NCI-H345 treated with DMSO at 0.1 percent for 48 hours (cell line): ENCODE measurements at regions not wholly inside any gene's neighbourhood (a gene's known extent, or its start where the extent isn't known, plus 50 kb on each side); places are given as distances from the start of the nearest gene placed in this dataset.
"Not testable (repeated sequence)": the region's sequence is repeated elsewhere in the genome, so short reads cannot be mapped to it uniquely, and the experiment has no call there.

ENCODE experiments used
- DNase-seq: peaks from one replicate; lab custom pipeline; 2025; ENCODE audit not compliant: unreplicated experiment; lab: John Stamatoyannopoulos, UW

DNA sequence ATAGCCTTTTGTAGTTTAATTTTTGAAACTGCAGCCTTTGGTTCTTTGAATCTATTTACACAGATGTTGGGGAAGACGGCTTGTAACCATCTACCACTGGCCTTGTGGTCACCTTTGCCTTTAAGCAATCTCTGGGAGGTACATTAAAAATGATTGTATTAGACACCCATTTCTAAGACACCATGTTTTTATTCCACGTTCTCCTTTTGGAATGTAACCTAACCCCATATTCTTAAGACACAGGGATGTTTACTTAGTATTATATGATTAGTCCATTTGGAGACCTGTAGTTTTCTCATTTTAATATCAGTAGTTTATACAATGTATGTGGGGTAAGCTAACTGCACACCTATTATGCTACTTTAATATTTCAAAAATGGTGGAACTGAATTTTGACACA is 175.1 kb upstream of the PLSCR5 start:
- DNase-seq, result no peak

DNA sequence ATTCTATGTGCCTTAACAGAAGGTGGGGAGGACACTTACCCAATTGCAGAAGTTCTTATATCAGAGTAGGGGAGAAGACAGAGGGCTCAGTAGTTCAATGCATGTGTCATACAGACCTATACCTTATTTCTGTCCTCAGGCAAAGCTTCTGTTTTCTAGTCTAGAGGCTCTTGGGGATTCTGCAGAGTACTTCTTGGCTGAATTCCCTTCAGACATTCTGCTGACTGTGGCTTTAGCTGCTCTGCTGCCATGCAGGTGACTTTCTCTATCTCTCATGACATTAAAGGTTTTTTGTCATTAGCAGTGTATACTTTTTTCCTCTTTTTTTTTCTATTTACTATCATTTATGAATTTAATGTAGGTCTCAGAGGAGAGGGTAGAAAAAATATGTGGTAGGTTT is 172.8 kb upstream of the PLSCR5 start:
- no peak for DNase-seq

DNA sequence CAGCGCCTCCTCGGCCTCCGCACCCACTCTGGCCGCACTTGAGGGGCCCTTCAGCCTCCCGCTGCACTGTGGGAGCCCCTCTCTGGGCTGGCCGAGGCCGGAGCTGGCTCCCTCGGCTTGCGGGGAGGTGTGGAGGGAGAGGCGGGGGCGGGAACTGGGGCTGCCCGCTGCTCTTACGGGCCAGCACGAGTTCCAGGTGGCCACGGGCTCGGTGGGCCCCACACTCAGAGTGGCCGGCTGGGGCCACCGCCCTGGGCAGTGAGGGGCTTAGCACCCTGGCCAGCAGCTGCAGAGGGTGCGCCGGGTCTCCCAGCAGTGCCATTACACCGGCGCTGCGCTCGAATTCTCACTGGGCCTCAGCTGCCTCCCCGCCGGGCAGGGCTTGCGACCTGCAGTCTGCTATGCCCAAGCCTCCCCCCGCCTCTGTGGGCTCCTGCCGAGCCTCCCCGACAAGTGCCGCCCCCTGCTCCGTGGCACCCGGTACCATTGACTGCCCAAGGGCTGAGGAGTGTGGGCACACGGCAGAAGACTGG is 167.1 kb upstream of the PLSCR5 start:
- DNase-seq, result no peak

DNA sequence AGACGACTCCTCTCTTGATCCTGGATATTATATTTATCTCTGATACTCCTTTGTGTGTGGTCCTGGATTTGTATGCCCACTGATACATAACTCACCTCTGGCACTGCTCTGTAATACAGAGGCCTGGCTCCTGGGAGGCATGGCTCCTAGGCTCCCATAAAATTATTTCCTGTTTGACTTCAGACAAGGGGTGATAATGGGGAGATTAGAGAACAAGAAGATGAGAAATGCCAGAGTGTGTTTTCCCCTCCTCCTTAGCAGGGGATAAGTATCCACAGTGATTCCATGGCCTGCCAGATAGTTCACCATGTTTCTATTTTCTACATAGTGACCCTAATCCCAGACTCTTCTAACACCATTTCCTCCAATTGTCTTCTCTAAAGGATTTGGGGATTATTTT is 165.7 kb upstream of the PLSCR5 start:
- no peak for DNase-seq

DNA sequence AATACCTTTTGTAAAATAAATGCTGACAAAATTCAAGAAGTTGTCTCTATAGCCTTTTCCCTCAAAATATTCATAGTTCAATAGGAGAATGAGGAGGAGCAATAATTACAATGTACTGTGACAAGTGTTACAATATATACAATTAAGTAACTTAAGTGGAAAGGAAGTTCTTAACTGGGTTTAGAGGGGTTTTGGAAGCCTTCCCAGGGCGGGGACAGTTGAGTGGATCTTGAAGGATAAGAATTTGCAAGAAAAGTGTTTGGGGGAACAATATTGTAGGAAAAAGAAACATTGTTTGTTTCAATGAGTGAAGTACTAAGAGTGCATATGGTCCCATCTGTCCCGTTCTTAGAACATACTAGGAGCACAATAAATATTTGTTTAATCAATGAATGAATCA is 165.2 kb upstream of the PLSCR5 start:
- DNase-seq, result no peak

DNA sequence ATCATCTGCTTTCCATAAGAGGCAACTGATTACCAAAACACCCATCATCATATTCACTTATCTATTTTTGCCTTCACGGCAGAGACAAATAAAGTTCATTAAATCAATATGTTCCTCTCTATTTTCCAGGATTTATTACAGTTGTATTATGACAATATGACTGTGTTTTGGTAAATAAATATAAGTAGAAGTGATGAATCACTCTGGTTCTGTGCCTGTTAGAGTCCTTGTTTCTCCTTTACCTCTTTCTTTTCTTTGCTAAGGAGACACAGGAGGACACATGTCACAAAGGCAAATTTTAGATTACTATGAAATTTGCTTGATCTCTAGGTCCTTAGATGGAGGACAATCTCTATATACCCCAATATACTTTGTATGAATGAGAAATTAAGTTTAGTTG is 152.6 kb upstream of the PLSCR5 start:
- DNase-seq, result no peak

DNA sequence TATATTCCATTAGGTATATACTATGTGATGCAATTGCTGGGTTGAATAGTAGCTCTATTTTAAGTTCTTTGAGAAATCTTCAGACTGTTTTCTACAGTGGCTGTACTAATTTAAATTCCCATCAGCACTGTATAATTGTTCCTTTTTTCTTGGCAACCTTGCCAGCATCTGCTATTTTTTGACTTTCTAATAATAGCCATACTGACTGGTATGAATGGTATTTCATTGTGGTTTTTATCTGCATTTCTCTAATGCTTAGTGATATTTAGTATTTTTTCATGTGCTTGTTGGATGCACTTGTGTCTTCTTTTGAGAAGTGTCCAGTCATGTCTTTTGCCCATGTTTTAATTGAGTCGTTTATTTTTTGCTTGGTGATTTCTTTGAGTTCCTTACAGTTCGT is 145.1 kb upstream of the PLSCR5 start:
- DNase-seq, result no peak

DNA sequence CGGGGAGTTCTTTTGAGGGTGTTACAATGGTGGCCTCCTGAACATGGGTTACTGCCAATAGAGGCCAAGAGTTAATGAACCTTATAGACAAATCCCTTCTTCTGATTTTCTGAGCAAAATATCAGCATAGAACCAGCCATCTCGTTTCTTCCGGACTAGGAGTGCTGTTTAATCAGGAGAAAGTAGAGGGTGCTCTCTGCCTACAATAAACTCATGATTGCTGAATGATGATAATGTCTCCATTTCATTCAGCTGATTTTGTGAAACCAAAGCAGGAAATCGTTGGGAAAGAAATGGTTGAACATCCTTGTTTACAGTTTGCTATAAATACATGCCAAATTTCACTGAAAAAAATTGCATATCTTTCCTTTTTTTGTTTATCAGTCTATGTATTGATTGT is 142.8 kb upstream of the PLSCR5 start:
- no peak for DNase-seq

DNA sequence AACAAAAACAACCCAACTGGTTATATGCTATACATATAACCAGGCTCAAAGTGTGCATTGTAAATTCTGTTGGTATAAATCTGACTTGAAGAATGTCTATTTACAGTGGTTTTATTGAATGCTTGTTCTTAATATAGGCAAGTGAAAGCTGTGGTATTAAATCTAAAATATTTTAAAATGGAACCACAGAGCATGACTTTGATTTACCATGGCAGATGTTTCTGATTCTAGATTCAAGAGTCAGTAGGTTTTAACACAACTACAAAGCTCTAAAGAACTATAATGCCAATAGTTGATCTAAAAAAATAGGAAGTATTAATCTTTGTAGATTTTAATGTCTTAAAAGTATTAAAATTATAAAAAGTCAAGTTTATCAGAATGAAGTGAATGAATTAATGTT is 141.9 kb upstream of the PLSCR5 start:
- DNase-seq, result no peak

DNA sequence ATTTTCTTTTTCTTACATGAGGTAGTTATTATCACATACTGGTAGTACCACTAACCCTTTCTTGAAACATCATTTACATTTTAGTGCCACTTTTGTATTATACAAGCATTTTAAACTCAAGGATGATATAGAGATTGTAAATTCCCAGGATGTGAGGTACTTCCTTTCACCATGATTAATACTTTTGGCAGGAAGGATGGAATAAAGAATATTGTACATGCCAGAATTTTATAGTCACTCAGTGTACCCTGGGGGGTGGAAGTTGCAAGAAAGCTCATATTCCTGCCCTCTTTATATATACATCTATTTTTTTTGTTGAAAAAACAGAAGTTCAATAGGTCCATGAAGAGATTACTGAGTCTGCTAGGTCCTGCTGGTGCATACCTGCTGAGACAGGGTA is 141.0 kb upstream of the PLSCR5 start:
- DNase-seq, result no peak

DNA sequence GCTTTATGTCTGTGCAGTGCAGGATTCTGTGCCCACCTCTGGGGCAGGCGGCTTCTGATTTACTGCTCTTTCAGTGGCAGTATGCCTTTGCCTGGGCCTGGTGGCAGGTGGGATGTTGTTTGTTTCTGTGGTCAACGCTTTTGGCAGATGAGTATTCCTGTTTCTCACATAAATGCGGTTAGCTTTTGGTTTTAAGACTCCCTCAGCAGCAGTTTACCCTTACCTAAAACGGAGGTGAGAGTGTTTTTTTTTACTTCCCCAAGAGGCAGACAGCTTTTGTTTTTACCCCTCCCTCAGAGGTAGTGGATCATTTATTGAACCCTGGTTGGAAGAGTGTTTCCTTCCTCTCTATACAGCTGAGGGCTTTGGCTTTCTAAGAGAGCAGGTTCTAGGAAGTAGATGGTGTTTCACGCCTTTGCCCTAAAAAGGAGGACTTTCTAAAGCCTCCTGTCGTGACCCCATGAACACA is 134.1 kb upstream of the PLSCR5 start:
- no peak for DNase-seq

DNA sequence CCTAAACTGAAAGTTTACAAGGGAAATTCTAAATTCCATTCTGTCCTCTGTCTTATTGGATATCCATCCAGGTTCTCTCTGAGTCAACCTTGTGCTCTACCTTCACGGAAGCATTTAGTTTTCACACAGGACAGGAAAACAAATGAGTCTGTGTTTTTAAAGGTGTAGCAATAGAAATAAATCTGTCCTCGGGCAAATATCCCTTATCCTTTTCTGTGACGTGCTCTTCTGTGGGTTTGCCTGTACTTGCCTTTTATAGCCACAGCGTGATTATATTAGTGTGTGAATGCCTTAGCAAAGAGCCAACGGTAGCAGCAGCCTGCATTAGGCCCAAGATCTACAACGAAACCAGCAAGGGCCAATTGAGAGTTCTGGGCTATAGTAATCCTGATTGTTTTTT is 127.2 kb upstream of the PLSCR5 start:
- DNase-seq, result no peak

DNA sequence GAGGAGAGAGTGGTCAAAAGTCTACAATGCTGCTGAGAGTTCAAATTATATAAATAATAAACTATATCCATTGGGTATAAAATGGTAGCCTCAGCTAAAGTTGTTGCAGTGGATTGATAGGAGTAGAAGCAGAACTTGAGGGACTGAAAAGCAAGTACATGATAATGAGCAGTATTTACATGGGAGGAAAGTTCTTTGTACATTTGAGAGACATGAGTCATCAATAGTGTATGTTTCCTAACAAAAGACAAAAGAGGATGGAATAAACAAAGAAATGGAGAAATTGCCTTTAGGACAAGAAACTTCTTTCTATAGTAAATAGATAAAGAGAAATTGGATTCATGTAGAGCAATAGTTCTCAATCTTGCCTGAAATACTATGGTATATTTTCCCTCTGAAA is 110.0 kb upstream of the PLSCR5 start:
- DNase-seq, result no peak

DNA sequence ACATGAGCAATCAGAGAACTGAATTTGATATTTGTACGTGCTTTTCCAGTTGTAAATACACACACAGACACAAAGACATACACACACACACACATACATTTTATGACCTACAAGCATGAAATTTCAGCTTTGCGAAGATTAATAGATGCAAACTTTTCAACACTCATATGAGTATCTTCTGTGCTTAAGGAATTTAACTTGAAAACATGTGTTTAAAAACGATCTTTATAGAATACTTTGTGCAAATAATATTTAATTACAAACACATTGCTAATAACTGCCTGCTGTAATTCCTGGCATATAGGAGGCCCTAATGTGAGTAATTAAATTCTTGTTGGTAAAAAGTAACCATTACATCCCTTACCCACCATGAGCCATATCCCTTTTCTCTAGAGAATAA is 107.7 kb upstream of the PLSCR5 start:
- no peak for DNase-seq

DNA sequence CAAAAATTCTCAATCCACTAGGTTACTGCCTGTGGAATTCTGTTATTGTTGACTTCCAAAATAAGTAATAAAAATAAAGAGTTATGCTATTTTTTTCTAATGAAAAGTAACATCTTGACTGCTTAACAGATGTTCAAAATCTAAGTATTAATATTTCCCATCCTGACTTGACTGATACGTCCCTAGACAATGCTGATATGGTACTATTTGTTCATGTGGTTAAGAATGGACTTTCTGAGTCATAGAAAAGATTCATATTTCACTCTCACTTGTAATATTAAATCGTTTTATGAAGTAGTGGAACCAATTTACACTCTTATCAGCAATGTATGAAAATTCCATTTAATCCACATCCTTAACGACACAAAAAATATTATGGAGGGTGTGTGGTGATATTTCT is 104.8 kb upstream of the PLSCR5 start:
- no peak for DNase-seq

DNA sequence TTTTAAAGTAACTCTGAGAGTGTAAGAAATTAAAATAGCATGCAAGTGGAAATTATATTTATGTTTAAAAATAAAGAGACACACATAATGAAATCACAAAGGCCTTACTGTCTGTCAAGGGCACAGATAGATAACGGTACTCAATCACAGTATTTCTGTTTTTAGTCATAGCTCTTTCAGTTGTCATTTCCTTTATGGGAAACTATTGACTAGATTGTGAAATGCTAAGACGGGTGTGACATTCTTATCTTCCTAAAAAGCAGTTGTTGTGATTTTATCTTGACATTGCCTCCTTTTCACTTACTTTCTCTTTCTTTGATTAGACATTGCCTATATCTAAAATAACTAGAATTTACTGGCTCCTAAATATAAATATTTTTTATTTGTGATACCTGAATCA is 100.1 kb upstream of the PLSCR5 start:
- no peak for DNase-seq

DNA sequence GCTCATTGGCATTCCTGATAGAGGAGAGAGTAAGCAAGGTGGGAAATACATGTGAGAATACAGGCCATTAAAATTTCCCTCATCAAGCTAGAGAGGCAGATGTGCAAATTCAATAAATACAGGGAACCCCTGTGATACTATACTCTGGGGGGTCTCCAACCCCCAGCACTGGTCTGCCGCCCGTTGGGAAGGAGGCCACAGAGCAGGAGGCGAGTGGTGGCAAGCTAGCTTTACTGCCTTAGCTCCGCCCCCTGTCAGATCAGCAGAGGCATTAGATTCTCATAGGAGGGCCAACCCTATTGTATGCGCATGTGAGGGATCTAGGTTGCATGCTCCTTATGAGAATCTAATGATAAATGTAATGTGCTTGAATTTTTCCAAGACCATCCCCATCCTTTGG is 97.1 kb upstream of the PLSCR5 start:
- DNase-seq, result no peak

DNA sequence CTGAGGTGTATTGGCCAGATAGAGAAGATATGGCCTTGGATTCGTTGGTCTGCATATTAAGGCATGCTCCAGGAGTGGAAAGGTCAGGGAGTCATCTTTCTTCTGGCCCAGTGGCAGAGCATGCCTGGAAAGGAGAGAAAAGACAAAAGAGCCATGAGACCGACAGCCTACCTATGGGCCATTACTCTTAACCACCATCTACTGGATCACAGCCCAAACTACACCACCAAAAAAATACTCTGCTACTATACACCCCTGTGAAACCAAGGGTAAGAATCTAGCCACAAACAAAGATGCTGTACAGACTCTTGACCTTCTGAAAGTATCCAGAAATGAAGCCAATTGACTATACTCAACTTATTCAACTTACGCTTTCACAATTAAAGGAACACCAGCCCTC is 96.1 kb upstream of the PLSCR5 start:
- DNase-seq, result no peak

DNA sequence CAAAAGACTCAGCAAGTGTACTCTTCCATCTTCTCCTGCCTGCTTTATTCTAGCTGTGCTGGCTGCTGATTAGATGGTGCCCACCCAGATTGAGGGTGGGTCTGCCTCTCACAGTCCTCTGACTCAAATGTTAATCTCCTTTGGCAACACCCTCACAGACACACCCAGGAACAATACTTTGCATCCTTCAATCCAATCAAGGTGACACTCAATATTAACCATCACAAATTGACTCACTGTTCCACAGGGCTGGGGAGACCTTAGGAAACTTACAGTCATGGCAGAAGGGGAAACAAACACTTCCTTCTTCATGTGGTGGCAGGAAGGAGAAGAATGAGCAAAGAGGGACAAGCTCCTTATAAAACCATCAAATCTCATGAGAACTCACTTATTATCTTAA is 94.9 kb upstream of the PLSCR5 start:
- not testable (repeated sequence) for DNase-seq

DNA sequence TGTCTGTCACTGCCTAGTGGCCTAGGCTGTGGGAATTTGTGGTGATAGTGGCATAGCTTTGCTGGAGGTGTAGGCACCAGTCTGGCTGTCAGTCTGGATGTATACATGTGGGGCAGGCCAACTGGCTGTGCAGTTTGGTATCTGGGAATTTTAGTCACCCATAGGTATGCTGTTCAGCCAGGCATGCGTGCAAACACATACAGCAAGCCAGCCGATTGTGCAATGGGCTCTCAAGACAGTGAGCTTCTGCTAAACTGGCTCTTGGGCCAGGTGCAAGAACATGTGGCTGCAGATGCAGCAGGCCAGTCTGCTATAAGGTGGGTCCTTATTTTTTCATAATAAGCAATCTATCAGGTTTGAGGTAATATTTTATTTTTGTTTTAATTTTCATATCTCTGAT is 87.1 kb upstream of the PLSCR5 start:
- no peak for DNase-seq

DNA sequence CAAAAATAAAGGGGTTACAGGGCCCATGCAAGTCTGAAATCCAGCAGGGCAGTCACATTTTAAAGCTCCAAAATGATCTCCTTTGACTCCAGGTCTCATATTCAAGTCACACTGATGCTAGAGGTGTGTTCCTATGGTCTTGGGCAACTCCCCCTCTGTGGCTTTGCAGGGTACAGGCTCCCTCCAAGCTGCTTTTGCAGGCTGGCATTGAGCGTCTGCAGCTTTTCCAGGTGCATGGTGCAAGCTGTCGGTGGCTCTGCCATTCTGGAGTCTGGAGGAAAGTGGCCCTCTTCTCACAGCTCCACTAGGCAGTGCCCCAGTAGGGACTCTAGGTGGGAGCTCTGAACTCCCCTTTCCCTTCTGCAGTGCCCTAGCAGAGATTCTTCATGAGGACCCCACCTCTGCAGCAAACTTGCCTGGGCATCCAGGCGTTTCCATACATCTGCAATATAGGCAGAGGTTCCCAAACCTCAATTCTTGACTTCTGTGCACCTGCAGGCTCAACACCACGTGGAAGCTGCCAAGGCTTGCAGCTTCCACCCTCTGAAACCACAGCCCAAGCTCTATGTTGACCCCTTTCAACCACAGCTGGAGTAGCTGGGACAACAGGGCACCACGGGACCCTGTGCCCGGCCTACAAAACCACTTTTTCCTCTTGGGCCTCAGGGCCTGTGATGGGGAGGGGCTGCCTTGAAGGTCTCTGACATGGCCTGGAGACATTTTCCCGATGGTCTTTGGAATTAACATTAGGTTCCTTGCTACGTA is 80.1 kb upstream of the PLSCR5 start:
- DNase-seq, result no peak

DNA sequence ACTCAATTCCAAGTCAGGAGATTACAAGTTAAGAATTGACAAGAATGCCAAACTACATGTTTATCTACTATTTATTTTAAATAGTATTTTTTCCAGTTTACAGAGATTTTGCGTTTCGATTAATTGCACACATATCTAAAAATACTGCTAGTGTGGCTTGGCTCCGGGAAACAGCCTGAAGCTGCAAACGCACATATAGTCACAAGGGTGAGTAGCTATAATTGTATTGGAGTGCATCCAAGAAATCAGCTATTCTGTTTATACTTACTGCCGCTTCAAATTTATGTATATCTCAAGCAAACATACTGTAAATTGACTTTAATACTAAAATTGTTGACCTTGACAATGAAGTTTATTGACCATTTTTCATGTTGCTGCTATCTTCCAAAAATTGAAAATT is 77.0 kb upstream of the PLSCR5 start:
- no peak for DNase-seq

DNA sequence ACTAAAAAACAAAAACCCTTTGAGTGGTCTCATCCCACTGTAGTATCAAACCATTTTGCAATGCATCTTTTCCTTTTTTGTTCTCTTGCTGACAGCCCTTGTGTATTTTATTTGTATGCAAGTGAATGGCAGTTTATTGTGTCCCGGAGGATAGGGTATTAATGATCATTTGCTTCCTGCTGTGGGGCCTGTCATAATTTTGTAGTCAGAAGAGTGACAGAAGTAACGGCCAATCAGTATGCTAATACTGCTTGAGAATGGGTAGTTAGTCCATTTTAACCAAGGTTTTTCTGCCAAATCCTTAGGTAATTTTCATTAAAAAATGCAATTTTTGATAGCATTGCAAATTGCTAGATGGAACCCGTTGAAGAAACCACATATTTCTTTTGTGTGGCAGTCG is 75.5 kb upstream of the PLSCR5 start:
- DNase-seq, result no peak
